OCI-LY3 (cell line): ENCODE measurements at regions not wholly inside any gene's neighbourhood (a gene's known extent, or its start where the extent isn't known, plus 50 kb on each side); places are given as distances from the start of the nearest gene placed in this dataset.

Experiments used
- EZH2phosphoT487 ChIP-seq: fragments of 200-600 bp; shearing (Covaris generic); IDR thresholded peaks from 2 replicates; pipeline ENCODE4 v1.6.1; 2018; ENCODE audit warnings: antibody characterized with exemption, mixed run types, low read depth
- TF ChIP-seq, protein P1 (sequence below): fragments of 200-600, 300-600 bp; sonication (generic); IDR thresholded peaks from 2 replicates; pipeline ENCODE4 v1.5.1; 2014; ENCODE audit warnings: antibody characterized with exemption, low read length, low read depth

DNA sequence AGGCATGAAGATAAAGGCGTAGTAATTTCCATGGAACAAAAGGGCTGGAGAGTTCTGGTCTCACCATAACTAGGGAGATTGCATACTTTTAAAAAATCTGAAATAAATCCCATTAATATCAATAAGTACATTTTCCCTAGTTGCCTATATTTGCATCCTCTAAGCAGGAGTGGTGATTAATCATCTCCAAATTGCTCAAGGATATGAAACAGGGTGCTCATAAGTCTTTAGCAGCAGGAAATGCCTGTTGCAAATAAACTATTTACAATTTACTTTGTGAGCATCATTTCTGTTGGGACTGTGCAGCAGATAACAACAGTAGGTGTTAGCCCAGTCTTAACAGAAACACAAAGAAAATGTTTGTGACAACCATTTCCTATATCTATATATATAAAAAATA is 92.4 kb upstream of the TMEM178A start:
- TF ChIP-seq, protein P1, sequence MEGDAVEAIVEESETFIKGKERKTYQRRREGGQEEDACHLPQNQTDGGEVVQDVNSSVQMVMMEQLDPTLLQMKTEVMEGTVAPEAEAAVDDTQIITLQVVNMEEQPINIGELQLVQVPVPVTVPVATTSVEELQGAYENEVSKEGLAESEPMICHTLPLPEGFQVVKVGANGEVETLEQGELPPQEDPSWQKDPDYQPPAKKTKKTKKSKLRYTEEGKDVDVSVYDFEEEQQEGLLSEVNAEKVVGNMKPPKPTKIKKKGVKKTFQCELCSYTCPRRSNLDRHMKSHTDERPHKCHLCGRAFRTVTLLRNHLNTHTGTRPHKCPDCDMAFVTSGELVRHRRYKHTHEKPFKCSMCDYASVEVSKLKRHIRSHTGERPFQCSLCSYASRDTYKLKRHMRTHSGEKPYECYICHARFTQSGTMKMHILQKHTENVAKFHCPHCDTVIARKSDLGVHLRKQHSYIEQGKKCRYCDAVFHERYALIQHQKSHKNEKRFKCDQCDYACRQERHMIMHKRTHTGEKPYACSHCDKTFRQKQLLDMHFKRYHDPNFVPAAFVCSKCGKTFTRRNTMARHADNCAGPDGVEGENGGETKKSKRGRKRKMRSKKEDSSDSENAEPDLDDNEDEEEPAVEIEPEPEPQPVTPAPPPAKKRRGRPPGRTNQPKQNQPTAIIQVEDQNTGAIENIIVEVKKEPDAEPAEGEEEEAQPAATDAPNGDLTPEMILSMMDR: no peak
- no peak for TF ChIP-seq EZH2phosphoT487
